ENCODE measurements at regions not wholly inside any gene's neighbourhood (a gene's known extent, or its start where the extent isn't known, plus 50 kb on each side); places are given as distances from the start of the nearest gene placed in this dataset.

GRCh38 chr18:69209761-69210160 is 190.9 kb upstream of the DOK6 start:
- H3K27ac ChIP-seq = no peak overlapping the region
- TF ChIP-seq CTCF (conservative IDR thresholded peaks at IDR 0.05) (no peak), ZFX (IDR thresholded peaks at IDR 0.05) (no peak)

GRCh38 chr18:69213842-69214241 is 186.8 kb upstream of the DOK6 start:
- TF ChIP-seq ZFX (IDR thresholded peaks at IDR 0.05) (no peak), CTCF (conservative IDR thresholded peaks at IDR 0.05) (no peak)
- H3K27ac ChIP-seq = no peak overlapping the region

GRCh38 chr18:69215161-69215560 is 185.5 kb upstream of the DOK6 start:
- TF ChIP-seq ZFX (IDR thresholded peaks at IDR 0.05) (no peak), CTCF (conservative IDR thresholded peaks at IDR 0.05) (no peak)
- no peak overlapping the region for H3K27ac ChIP-seq

DNA sequence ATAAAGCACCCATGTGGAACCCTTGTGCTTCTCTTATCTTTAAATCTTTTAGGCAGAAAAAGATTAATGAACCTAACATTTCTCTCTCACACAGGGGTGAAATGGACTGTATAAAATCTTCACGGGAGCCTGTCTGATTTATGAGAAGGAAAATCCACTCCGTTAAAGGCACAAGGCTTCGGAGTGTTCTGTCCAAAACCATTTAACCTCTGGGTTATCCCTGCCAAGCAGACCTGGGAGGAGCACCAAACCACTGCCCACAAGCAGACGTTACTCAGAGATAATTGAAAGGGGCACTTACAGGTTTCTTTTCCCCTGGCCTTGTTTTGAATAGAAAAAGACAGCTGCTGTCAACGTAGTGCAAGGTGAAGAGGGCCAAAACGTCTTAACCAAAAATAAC is 184.4 kb upstream of the DOK6 start:
- no peak overlapping the region for H3K27ac ChIP-seq
- TF ChIP-seq CTCF (conservative IDR thresholded peaks at IDR 0.05) (no peak), ZFX (IDR thresholded peaks at IDR 0.05) (no peak)

GRCh38 chr18:69217196-69218000 is 183.3 kb upstream of the DOK6 start:
- H3K27ac ChIP-seq = no peak overlapping the region
- TF ChIP-seq CTCF (conservative IDR thresholded peaks at IDR 0.05) (no peak), ZFX (IDR thresholded peaks at IDR 0.05) (no peak)

DNA sequence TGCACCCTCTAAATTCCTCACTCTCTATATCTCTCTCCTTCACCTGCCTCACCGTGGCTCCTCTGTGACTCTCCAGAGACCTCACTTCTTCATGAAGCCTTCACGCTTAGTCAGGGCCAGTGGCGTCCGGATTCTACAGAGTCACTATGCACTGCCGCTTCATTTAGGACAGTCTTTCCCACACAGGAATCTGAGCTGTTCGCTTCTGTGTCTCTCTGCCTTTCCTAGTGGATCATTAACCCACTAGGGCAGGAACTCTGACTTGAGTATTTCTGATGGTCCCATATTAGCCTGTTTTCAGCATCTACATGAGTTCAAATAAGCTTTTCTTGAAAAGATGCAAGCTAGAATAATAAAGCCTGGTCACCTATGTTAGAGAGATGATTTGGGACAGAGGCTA is 180.2 kb upstream of the DOK6 start:
- no peak for TF ChIP-seq ZFX (IDR thresholded peaks at IDR 0.05)
- TF ChIP-seq CTCF (conservative IDR thresholded peaks at IDR 0.05) = no peak

DNA sequence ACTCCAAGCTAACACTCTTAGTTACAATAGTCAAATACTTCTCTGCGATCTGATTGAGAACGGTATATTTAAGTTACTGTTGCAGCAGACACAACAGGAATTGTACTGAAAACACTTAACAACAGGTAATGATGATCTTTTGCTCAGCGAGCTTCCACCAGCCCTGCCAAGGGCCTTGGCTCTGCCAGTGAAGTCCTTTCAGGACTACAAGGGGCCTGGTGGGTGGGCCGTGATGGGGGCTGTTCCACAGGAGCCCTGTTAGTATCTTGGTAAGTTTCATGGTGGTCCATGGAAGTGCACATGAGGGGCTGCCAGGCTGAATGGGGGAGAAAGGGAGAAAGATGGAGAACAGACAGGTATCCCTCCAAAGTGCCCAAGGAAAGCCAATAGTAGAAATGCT is 178.6 kb upstream of the DOK6 start:
- TF ChIP-seq ZFX (IDR thresholded peaks at IDR 0.05) = no peak
- no peak for TF ChIP-seq CTCF (conservative IDR thresholded peaks at IDR 0.05)
- H3K27ac ChIP-seq = no peak overlapping the region

More for the DNA sequence above, 180.2 kb upstream of the DOK6 start:
- H3K27ac ChIP-seq = no peak overlapping the region
